ENCODE measurements at regions not wholly inside any gene's neighbourhood (a gene's known extent, or its start where the extent isn't known, plus 50 kb on each side); places are given as distances from the start of the nearest gene placed in this dataset.
"Not testable (repeated sequence)": the region's sequence is repeated elsewhere in the genome, so short reads cannot be mapped to it uniquely, and the experiment has no call there.

- DNase-seq (ENCODE audit: extremely low read depth, low read depth) = not testable (repeated sequence)
Observed at GRCh38 chr9:25288195-25288594, 390.0 kb downstream of the TUSC1 start.

- DNase-seq (ENCODE audit: extremely low read depth, low read depth) = no peak
Observed at GRCh38 chr9:25284365-25284764, 393.9 kb downstream of the TUSC1 start.

- DNase-seq (ENCODE audit: extremely low read depth, low read depth) = no peak
Observed at GRCh38 chr9:25282946-25283345, 395.3 kb downstream of the TUSC1 start.

GRCh38 chr9:25261445-25261844 lies 416.8 kb downstream of the TUSC1 start:
- no peak for DNase-seq (ENCODE audit: extremely low read depth, low read depth)

GRCh38 chr9:25260046-25260445 lies 418.2 kb downstream of the TUSC1 start:
- DNase-seq (ENCODE audit: extremely low read depth, low read depth) = no peak

GRCh38 chr9:25255216-25255615 lies 423.0 kb downstream of the TUSC1 start:
- no peak for DNase-seq (ENCODE audit: extremely low read depth, low read depth)

- no peak for DNase-seq (ENCODE audit: extremely low read depth, low read depth)
Observed at GRCh38 chr9:25254051-25254450, 424.2 kb downstream of the TUSC1 start.

- no peak for DNase-seq (ENCODE audit: extremely low read depth, low read depth)
Observed at GRCh38 chr9:25241421-25241820, 436.8 kb downstream of the TUSC1 start.

GRCh38 chr9:25226901-25227686 lies 451.1 kb downstream of the TUSC1 start:
- DNase-seq (ENCODE audit: extremely low read depth, low read depth) = no peak

GRCh38 chr9:25225938-25226760 lies 452.1 kb downstream of the TUSC1 start:
- no peak for DNase-seq (ENCODE audit: extremely low read depth, low read depth)

GRCh38 chr9:25224996-25225395 lies 453.2 kb downstream of the TUSC1 start:
- no peak for DNase-seq (ENCODE audit: extremely low read depth, low read depth)

GRCh38 chr9:25224309-25224708 lies 453.9 kb downstream of the TUSC1 start:
- no peak for DNase-seq (ENCODE audit: extremely low read depth, low read depth)

GRCh38 chr9:25212361-25212760 lies 465.9 kb downstream of the TUSC1 start:
- DNase-seq (ENCODE audit: extremely low read depth, low read depth) = no peak

- no peak for DNase-seq (ENCODE audit: extremely low read depth, low read depth)
Observed at GRCh38 chr9:25207402-25208195, 470.6 kb downstream of the TUSC1 start.

- DNase-seq (ENCODE audit: extremely low read depth, low read depth) = no peak
Observed at GRCh38 chr9:25206027-25206426, 472.2 kb downstream of the TUSC1 start.

- DNase-seq (ENCODE audit: extremely low read depth, low read depth) = no peak
Observed at GRCh38 chr9:25205285-25205684, 473.0 kb downstream of the TUSC1 start.

GRCh38 chr9:25177858-25178257 lies 500.4 kb downstream of the TUSC1 start:
- DNase-seq (ENCODE audit: extremely low read depth, low read depth) = no peak

- no peak for DNase-seq (ENCODE audit: extremely low read depth, low read depth)
Observed at GRCh38 chr9:25129537-25129936, 548.7 kb downstream of the TUSC1 start.

GRCh38 chr9:25121811-25122210 lies 556.4 kb downstream of the TUSC1 start:
- DNase-seq (ENCODE audit: extremely low read depth, low read depth) = no peak

- no peak for DNase-seq (ENCODE audit: extremely low read depth, low read depth)
Observed at GRCh38 chr9:25119041-25119440, 559.2 kb downstream of the TUSC1 start.

GRCh38 chr9:25117791-25118190 lies 560.5 kb downstream of the TUSC1 start:
- no peak for DNase-seq (ENCODE audit: extremely low read depth, low read depth)
